ENCODE measurements at regions not wholly inside any gene's neighbourhood (a gene's known extent, or its start where the extent isn't known, plus 50 kb on each side); places are given as distances from the start of the nearest gene placed in this dataset.

GRCh38 chr4:8796096-8796495, 75.5 kb downstream of the HMX1 start:
- DNase-seq: peak in 1 of 2 donors; percentile 72
- H3K4me3 ChIP-seq: no peak overlapping the region

GRCh38 chr4:8795140-8795539, 76.5 kb downstream of the HMX1 start:
- ATAC-seq (ENCODE audit: low FRiP score in 2 of 2) (no peak), DNase-seq (no peak)
- H3K4me1 ChIP-seq: no peaks in the 10 kb centered on the region
- no peak overlapping the region for H3K4me3 ChIP-seq
- no peaks in the 10 kb centered on the region for H3K9me3 ChIP-seq
- H3K27me3 ChIP-seq: no peaks in the 10 kb centered on the region
- no peaks in the 10 kb centered on the region for H3K36me3 ChIP-seq
- TF ChIP-seq POLR2AphosphoS5 (IDR thresholded peaks at IDR 0.05): no peak
- no peak for TF ChIP-seq EP300 (IDR thresholded peaks at IDR 0.05)
- TF ChIP-seq POLR2A (IDR thresholded peaks at IDR 0.05): no peak
- no peak for TF ChIP-seq CTCF (IDR thresholded peaks at IDR 0.05)
- H3K27ac ChIP-seq: no peak overlapping the region
- WGBS, 2 donors: 43 to 45% methylated on average over 10 to 12 of the region's 12 CpGs

More at GRCh38 chr4:8796096-8796495, 75.5 kb downstream of the HMX1 start:
- no peak for TF ChIP-seq POLR2A (IDR thresholded peaks at IDR 0.05)
- no peak for TF ChIP-seq POLR2AphosphoS5 (IDR thresholded peaks at IDR 0.05)
- no peak for TF ChIP-seq EP300 (IDR thresholded peaks at IDR 0.05)
- TF ChIP-seq CTCF (IDR thresholded peaks at IDR 0.05): no peak
- H3K27ac ChIP-seq: no peak overlapping the region
- no peak for ATAC-seq (ENCODE audit: low FRiP score in 2 of 2)
- no peaks in the 10 kb centered on the region for H3K4me1 ChIP-seq
- no peaks in the 10 kb centered on the region for H3K27me3 ChIP-seq
- whole genome bisulfite sequencing, 2 donors: 92 to 97% methylated on average over 6 to 9 of the region's 9 CpGs
- no peaks in the 10 kb centered on the region for H3K9me3 ChIP-seq
- H3K36me3 ChIP-seq: no peaks in the 10 kb centered on the region

- DNase-seq: peak in 1 of 2 donors; percentile 58
- Histone ChIP-seq H3K27me3 (no peaks in the 10 kb centered on the region), H3K4me1 (no peaks in the 10 kb centered on the region), H3K36me3 (no peaks in the 10 kb centered on the region), H3K27ac (no peak overlapping the region), H3K4me3 (no peak overlapping the region), H3K9me3 (no peaks in the 10 kb centered on the region)
- TF ChIP-seq EP300 (IDR thresholded peaks at IDR 0.05): no peak
- TF ChIP-seq CTCF (IDR thresholded peaks at IDR 0.05): no peak
- no peak for TF ChIP-seq POLR2AphosphoS5 (IDR thresholded peaks at IDR 0.05)
- TF ChIP-seq POLR2A (IDR thresholded peaks at IDR 0.05): no peak
- WGBS, 2 donors: 69 to 95% methylated on average over 14 to 17 of the region's 18 CpGs
- ATAC-seq (ENCODE audit: low FRiP score in 2 of 2): no peak
Measured at GRCh38 chr4:8794491-8794890, 77.1 kb downstream of the HMX1 start.

GRCh38 chr4:8793571-8794160, 78.0 kb downstream of the HMX1 start:
- no peaks in the 10 kb centered on the region for H3K4me1 ChIP-seq
- DNase-seq: peak in 1 of 2 donors; percentile 51
- ATAC-seq (ENCODE audit: low FRiP score in 2 of 2): no peak

More at GRCh38 chr4:8793571-8794160, 78.0 kb downstream of the HMX1 start:
- Histone ChIP-seq H3K4me3 (no peak overlapping the region), H3K27me3 (no peaks in the 10 kb centered on the region), H3K9me3 (no peaks in the 10 kb centered on the region), H3K36me3 (no peaks in the 10 kb centered on the region), H3K27ac (no peak overlapping the region)
- WGBS, 2 donors: 81 to 83% methylated on average over 6 to 8 of the region's 11 CpGs
- TF ChIP-seq CTCF (IDR thresholded peaks at IDR 0.05) (no peak), POLR2AphosphoS5 (IDR thresholded peaks at IDR 0.05) (no peak), POLR2A (IDR thresholded peaks at IDR 0.05) (no peak), EP300 (IDR thresholded peaks at IDR 0.05) (no peak)

Measured in upper lobe of left lung (tissue), 6 donors.